IPS DF 4.7 (cell line): ENCODE measurements at regions not wholly inside any gene's neighbourhood (a gene's known extent, or its start where the extent isn't known, plus 50 kb on each side); places are given as distances from the start of the nearest gene placed in this dataset.

Experiments used
- DNase-seq: peaks from one replicate; pipeline ENCODE4 v3.0.0-alpha.2; 2013; ENCODE audit warnings: low spot score; ENCODE audit errors: extremely low read depth

DNA sequence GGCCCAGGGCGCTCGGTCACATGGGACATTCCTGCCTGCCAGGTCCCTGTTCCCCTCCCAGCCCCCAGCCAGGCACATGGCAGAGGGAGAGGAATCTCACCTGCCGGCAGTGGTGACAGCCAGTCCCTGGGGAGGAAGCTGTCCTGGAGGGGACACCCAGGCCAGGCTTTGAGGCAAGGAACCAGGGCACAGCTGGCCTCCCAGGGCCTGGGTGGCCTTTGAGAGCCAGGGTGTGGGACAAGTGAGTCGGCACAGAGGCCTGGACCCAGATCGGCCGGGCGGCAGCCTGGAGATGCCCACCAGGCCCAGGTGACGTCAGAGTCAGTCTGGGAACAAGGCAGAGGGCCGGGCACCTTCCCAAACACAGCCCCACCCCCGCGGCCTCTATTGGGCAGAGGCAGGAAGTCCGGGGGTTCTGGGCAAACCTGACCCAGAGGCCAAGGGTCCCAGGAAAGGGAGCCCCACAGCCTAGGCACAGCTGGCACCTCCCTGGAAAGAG, 65.0 kb upstream of the CFAP46 start:
- DNase-seq: no peak

DNA sequence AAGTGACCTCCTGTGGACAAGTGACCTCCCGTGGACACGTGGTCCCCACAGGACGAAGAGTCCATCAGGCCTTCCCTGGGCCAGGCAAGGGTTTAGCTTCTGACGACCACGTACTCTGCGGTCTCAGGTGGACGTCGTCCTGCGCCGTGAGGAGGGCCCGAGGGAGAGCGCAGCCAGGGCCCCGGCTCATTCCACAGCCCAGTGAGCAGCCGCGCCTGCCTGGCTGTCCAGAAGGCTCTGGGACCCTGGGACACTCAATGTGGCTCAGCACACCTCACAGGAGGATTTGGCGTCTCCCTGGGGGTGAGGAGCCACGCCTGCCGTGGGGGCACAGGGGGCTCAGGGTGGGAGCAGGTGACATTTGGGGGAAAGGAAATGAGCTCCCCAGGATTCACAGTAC, 64.4 kb upstream of the CFAP46 start:
- no peak for DNase-seq

DNA sequence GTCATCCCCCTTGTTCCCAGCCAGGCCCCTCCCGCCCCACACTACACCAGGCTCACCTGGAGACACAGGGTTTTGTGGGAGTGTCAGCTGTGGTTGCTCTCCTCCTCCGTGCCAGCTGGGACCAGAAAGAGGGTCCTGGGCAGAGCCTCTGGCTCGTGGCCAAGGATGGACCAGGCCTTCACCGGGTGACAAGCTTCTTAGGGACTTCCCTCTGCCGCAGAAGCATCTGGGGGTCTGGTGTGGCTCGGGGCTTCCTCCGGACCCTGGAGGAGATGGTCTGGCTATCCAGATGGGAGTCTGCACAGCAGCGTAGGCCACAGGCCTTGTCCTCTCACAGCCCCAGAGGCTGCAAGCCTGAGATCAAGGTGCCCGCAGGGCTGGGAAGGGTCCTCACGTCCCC, 63.8 kb upstream of the CFAP46 start:
- no peak for DNase-seq

DNA sequence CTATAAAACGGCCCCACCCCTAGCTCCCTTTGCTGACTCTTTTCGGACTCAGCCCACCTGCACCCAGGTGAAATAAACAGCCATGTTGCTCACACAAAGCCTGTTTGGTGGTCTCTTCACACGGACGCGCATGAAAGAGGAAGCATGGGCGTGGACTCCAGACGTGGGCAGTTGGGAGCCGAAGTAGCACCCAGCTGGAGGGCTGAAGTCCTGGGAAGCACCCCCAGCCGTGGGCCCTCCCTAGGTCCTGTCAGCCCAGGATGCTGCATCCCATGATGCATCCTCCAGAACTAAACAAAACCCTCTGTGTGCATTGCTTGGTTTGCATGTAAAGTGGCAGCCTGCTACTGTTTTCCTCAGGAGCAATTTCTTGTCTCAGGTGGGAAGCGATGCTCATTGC, 62.1 kb upstream of the CFAP46 start:
- no peak for DNase-seq

DNA sequence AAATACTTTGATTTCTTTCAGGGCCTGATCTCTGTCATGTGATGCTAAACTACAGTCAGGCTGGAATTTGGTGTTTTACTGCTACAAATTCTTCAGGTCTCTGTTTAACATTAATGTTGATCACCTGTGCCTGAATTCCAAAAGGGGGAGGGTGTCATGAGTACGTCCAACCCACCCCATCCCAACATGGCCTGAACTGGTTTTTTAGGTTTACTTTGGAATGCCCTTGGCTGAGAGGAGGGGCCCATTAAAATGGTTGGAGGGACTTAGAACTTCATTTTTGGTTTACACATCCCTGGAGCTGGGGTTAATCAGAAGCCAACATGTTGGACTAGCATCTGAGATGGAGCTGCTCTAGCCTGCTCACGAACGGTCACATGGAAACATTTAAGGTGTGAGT, 60.8 kb upstream of the CFAP46 start:
- DNase-seq: no peak

DNA sequence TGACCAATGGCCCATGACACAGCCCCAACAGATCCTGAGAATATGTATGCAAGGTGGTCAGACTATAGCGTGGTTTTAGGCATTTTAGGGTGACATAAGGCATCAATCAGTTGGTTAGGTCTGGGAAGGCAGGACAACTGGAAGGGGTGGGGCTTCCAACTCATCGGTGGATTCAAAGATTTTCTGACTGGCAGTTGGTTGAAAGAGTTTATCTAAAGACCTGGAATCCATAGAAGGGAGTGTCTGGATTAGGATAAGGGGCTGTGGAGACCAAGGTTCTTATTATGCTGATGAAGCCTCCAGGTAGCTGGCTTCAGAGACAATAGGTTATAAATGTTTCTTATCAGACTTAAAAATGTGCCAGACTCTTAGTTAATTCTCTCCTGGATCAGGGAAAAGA, 60.3 kb upstream of the CFAP46 start:
- no peak for DNase-seq

DNA sequence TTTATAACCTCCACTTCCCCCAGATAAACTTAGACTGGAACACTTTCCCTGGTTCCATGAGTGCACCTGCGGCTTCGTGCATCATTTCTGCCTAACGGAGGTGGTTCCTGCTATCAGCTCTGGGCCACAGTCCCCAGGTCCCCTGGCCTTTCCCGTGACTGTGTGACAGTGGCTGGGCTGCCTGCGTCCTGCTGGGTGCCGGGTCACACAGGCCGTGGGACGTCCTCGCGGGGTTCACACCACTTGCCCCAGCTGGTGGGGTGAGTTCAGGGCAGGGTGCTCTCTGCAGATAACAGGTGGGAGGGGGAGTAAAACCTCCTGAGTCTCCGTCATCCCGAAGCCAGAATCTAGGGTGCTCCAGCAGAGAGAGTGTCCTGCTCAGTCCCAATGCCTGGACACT, 58.7 kb upstream of the CFAP46 start:
- no peak for DNase-seq

DNA sequence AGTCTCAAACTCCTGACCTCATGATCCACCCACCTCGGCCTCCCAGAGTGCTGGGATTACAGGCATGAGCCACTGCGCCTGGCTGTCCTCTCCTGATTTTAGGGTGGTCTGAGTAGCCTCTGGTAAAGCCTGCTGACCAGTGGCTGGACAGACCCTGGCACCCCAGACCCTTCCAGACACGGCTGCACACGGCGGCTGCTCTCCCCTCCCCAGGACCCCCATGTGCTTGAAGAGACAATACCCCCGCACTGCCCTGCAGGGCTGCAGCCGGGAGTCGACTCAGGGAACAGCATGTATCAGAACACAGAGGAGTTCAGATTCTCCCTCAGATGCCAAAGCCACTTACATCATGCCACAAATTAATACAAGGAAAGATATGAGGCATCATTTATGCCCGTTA, 58.3 kb upstream of the CFAP46 start:
- DNase-seq: no peak

DNA sequence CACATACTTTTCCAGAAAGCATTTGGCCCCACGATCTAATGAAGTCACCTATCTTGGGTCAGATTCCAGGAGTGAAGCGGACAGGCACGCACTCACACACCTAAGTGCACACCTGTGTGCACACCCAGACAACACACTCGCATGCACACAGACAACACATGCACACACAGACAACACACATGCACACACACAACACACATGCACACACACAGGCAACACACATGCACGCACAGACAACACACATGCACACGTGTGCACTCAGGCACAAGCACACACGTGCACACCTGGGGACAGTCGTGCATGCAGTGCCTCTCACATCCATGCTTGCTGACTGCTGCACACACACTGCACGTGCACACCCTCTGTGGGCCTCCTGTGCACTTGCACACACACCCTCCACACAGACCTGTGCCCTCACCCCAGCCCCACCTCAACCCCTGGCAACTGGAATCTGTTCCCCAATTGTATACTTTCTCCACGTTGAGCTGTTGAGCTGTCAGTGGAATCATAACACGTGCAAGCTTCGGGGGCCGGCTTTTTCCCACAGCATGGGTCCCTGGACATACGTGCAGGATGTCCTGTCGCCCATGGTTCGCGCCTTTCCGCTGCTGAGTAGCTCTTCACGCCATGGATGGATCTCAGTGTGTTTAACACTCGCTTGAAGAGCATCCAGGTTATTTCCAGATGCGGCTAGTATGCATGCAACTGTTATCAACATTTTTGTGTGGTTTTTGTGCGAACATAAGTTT, 55.3 kb upstream of the CFAP46 start:
- no peak for DNase-seq

DNA sequence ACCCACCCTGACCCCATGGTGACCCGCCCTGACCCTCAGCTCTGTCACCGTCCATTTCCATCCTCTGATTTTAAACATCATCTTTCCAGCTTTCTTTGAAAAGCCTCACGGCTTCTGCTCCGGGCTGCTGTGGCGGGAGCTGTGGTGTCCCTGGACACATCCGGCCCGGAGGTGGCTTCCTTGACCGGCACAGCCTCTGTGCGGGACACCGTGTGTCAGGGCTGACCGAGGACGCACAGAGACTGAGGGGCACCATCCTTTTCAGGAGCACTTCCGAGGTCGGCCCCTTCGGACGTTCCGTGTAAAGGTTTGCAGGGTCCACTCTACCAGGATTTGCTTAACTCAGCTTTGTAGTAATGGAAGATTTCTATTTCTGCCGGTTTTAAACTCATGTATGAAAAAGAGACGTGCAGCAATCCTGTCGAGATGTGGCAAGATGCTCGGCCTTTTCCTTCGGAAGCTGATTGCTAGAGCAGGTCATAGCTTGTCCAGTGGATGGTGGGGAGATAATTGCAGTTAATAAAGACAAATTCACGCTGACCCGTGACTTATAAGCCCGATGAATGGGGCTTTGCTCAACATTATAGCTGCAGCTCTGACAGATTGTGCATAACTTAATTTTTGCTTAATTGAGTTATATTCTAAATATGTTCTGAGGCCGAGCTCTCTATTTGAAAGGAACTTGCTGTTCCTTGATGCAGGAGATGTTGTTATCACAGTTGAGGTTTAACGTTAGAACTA, 54.4 kb upstream of the CFAP46 start:
- DNase-seq: no peak

DNA sequence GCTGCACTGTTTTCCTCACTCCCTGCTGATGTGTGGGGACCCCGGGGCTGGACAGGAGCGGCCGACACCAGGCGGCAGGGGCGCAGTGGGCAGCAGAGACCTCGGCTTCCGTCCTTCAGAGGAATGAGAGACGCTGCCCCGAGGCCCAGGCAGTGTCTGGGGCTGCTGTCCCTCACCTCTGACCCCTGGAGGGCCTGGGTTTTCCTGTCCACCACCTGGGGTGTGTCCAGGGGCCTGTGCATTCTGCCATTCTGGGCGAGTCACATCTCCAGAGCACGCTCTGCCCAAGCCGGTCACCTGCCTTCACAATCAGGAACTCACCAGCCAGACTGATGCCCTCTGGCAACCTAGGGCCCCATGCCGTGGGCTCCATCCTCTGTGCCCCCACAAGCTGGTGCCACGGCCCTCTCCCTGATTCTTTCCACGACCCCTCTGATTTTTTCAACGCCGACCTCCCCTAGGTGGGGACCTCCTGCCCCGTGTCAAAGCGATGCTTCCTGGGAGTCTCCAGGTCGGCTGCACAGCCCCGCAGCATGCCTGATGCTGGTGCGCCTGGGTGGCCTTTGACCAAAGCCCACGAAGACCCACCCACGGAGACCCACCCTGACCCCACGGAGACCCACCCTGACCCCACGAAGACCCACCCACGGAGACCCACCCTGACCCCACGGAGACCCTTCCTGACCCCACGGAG, 53.7 kb upstream of the CFAP46 start:
- DNase-seq: no peak

DNA sequence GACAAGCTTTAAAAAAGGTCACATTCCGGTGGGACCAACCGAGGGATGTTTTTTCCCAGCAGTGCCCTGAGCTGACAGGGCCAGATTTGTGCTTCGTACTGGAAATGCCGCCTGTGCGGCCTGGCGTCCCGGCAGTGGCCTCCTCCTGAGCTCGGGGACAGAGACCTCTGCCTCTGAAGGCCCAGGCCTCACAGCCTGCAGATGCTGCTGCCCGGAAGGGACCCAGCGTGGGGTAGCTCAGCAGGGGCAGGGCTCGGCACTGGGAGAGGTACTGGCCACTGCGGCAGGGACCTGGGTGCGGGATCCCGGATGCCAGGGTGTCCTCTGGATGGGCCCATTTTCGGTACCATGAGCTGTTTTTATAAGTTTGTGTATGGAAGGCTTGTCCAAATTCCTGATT, 52.4 kb upstream of the CFAP46 start:
- no peak for DNase-seq

DNA sequence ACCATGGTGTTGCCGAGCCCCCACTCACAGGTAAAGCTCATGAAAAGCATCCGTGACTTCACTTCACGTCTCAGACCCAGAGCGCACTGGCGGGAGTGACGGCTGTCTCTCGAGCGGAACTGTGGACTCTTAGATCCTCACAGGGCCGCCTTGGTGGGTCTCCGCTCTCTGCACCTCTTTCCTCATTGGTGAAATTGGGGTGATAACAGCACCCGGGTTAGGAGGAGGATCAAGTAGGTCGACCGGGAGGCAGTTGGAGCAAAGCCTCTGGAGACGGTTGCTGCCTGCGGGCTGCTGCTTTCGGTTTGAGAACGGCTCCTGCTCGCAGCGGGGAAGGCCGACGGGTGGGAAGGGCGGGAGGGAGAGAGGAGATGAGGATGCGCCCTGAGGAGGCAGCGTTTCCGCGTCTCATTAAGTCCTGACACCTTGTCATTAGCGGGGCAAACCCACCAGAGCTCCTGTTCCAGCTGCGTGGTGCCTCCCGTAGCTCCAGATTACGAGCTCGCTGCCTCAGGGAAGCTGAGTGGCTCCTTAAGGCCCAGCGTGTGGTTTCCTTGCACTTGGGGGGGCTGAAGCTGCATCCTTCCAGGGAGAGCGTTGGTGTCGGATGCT, 51.9 kb upstream of the CFAP46 start:
- no peak for DNase-seq

DNA sequence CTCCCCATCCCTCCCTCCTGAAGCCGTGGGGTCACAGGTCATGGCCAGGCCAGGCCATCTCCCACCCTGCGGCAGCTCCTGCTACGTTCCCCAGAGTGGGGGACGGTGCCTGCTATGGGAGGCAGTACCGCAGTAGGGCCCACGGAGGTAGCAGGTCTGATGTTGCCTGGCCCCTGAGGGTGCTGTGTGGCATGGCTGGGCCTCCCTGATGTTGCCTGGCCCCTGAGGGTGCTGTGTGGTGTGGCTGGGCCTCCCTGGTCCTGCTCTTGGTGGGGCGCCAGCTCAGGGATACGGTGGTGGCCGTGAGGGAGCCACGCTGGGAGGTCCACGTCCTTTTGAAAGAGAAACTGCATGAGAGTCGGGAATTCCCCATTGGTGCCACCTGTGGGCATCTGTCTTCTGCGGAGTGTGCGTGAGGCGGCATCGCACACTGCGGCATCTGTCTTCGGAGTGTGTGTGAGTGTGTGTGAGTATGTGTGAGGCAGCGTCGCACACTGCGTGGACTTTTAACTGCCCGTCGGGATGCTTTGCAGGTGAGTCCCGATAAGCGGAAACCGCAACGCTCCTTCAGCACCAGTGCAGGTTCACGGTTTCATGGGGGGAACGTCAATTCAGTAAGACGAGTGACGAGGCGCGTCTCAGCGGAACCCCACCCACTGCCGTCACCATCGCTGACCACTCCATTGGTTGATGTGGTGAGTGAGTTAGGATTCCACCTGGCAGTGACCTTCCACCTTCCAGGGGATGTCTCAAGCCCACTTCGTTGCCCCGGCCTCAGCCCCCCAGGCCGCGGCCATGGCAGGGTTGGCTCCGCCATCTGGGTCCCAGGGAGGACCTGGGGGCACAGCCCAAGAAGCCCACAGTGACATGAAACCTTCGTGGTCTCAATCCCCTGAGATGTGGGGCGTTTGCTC, 51.2 kb upstream of the CFAP46 start:
- DNase-seq: no peak

DNA sequence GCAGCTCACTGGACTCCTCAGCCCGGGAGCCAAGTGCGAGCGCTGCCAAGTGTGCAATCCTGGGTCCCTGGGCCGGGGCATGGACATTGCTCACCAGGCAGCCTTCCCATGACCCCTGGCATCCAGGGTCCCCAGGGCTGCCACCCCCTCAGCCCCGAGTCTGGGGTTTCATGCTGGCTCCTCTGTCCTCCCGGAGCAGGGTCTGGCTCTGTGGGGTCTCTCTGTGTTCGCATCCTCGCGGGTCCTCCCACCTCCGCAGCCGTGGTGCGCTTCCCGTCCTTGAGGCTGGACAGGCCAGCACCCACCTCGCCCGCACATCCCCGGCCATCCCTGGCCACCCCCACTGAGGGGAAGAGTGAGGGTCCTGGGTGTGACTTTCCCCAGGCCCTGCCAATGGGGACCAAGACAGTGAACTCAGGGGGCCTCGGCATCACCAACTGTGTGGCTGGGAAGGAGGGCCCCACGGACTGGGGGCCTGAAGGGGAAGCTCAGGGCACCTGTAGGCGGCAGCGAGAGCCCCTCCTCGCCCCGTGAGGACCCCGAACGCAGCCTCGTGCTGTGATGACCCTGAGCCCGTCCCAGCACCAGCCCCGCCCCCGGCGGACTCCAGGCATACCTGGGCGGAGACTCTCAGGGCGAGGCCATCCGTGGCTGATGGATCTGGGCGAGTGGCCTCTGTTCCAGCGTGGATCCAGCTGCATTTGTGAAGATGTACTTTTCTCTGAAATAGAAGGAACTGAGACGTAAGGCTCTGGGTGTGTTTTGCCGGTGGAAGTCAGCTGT, 50.3 kb upstream of the CFAP46 start:
- no peak for DNase-seq
